Testis (tissue), 2 donors: ENCODE measurements at regions not wholly inside any gene's neighbourhood (a gene's known extent, or its start where the extent isn't known, plus 50 kb on each side); places are given as distances from the start of the nearest gene placed in this dataset.

Experiments used
- DNase-seq: peaks from one replicate; pipeline ENCODE4 v3.0.0-alpha.2; 2019
- H3K27ac ChIP-seq, 2 donors: fragments of 200-600 bp; sonication (generic); one replicate each; pipeline ENCODE4 v1.5.1; 2019
- H3K27me3 ChIP-seq: fragments of 200-600 bp; sonication (generic); one replicate; pipeline ENCODE4 v1.5.1; 2019
- H3K36me3 ChIP-seq: fragments of 200-600 bp; sonication (generic); one replicate; pipeline ENCODE4 v1.5.1; 2017; ENCODE audit warnings: low read depth; ENCODE audit errors: missing control alignments
- H3K4me1 ChIP-seq: fragments of 200-600 bp; sonication (generic); one replicate; pipeline ENCODE4 v1.5.1; 2019
- H3K4me3 ChIP-seq, 2 donors: fragments of 200-600 bp; sonication (generic); one replicate each; pipeline ENCODE4 v1.5.1; 2017 to 2019
- H3K9me3 ChIP-seq: fragments of 200-600 bp; sonication (generic); one replicate; pipeline ENCODE4 v1.5.1; 2017
- POLR2A ChIP-seq: fragments of 450-650 bp; IDR thresholded peaks from one replicate; pipeline ENCODE4 v1.6.1; 2017; ENCODE audit warnings: antibody characterized with exemption, mild to moderate bottlenecking, moderate library complexity
- whole genome bisulfite sequencing, 2 donors: methylation state at CpG; one replicate each; pipeline ENCODE4 v1.1.5; 2018; 5-methylcytosine and 5-hydroxymethylcytosine counted together
- intact Hi-C: fragments of 100-400 bp; cut with DNase I; formaldehyde crosslinking; loops from one replicate; pipeline ENCODE4 v1.15.1; 2023; ENCODE audit warnings: low total_unique reads
- TF ChIP-seq, protein P1 (sequence below), 3 experiments: fragments of 450-650 bp in 2 of 3; fragments of 200-600 bp in 1 of 3; sonication (generic) in 1 of 3; IDR thresholded peaks; one replicate each; pipeline ENCODE4 v1.5.1; 2016 to 2019; ENCODE audit warnings: antibody characterized with exemption in 3 of 3, mild to moderate bottlenecking in 2 of 3, moderate library complexity in 1 of 3

GRCh38 chr14:83196236-83196635 lies 1662.6 kb upstream of the SEL1L start:
- whole genome bisulfite sequencing, 2 donors = 91 to 95% methylated on average over 1 of the region's 1 CpG
- no peaks in the 10 kb centered on the region for H3K4me1 ChIP-seq
- H3K27ac ChIP-seq = no peak overlapping the region
- H3K9me3 ChIP-seq = no peaks in the 10 kb centered on the region
- TF ChIP-seq POLR2A = no peak
- TF ChIP-seq, protein P1, sequence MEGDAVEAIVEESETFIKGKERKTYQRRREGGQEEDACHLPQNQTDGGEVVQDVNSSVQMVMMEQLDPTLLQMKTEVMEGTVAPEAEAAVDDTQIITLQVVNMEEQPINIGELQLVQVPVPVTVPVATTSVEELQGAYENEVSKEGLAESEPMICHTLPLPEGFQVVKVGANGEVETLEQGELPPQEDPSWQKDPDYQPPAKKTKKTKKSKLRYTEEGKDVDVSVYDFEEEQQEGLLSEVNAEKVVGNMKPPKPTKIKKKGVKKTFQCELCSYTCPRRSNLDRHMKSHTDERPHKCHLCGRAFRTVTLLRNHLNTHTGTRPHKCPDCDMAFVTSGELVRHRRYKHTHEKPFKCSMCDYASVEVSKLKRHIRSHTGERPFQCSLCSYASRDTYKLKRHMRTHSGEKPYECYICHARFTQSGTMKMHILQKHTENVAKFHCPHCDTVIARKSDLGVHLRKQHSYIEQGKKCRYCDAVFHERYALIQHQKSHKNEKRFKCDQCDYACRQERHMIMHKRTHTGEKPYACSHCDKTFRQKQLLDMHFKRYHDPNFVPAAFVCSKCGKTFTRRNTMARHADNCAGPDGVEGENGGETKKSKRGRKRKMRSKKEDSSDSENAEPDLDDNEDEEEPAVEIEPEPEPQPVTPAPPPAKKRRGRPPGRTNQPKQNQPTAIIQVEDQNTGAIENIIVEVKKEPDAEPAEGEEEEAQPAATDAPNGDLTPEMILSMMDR (IDR thresholded peaks at IDR 0.05) = no peak
- H3K36me3 ChIP-seq = no peaks in the 10 kb centered on the region
- DNase-seq = no peak
- intact Hi-C loops = no loop called here
- H3K27me3 ChIP-seq = no peaks in the 10 kb centered on the region
- no peak overlapping the region for H3K4me3 ChIP-seq

GRCh38 chr14:83197271-83197670 lies 1663.6 kb upstream of the SEL1L start:
- H3K4me1 ChIP-seq = no peaks in the 10 kb centered on the region
- TF ChIP-seq, protein P1 (IDR thresholded peaks at IDR 0.05) = no peak
- no peak for TF ChIP-seq POLR2A
- no peaks in the 10 kb centered on the region for H3K36me3 ChIP-seq
- no peak overlapping the region for H3K4me3 ChIP-seq
- no peaks in the 10 kb centered on the region for H3K27me3 ChIP-seq
- no peak for DNase-seq
- H3K9me3 ChIP-seq = no peaks in the 10 kb centered on the region
- intact Hi-C loops = no loop called here
- WGBS, 2 donors = 61 to 94% methylated on average over 2 to 3 of the region's 3 CpGs
- no peak overlapping the region for H3K27ac ChIP-seq

GRCh38 chr14:83207550-83207949 lies 1673.9 kb upstream of the SEL1L start:
- Histone ChIP-seq H3K27ac (no peak overlapping the region), H3K4me1 (no peaks in the 10 kb centered on the region), H3K4me3 (no peak overlapping the region), H3K9me3 (no peaks in the 10 kb centered on the region), H3K36me3 (no peaks in the 10 kb centered on the region), H3K27me3 (no peaks in the 10 kb centered on the region)
- TF ChIP-seq POLR2A = no peak
- TF ChIP-seq, protein P1 (IDR thresholded peaks at IDR 0.05) = no peak
- WGBS, 2 donors = 92 to 96% methylated on average over 1 of the region's 1 CpG
- DNase-seq = no peak
- intact Hi-C loops = no loop called here

GRCh38 chr14:83208341-83208740 lies 1674.7 kb upstream of the SEL1L start:
- Histone ChIP-seq H3K36me3 (no peaks in the 10 kb centered on the region), H3K9me3 (no peaks in the 10 kb centered on the region), H3K27me3 (no peaks in the 10 kb centered on the region), H3K4me1 (no peaks in the 10 kb centered on the region), H3K4me3 (no peak overlapping the region), H3K27ac (no peak overlapping the region)
- DNase-seq = no peak
- 90 to 92% methylated on average over 1 of the region's 1 CpG for WGBS, 2 donors
- intact Hi-C loops = no loop called here
- no peak for TF ChIP-seq POLR2A
- TF ChIP-seq, protein P1 (IDR thresholded peaks at IDR 0.05) = no peak

DNA sequence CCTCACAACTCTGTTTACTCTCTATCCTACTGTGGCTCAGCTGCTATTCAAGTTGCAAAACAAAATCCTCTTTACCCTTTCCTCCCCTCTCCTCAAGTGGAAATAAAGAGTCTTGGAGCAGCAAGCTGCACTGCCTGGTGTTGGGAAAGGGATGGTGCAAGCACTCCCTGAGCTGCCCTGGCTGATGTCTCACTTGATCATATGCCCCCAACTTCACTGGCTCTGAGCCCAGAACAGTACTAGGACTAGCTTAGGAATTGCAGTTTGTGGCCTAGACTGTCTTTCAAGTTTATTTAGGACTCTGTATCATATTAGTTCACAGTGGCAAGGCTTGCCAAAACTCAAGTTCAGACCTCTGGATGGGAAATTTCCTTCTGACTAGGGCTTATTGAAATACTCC lies 1683.8 kb upstream of the SEL1L start:
- H3K4me1 ChIP-seq = no peaks in the 10 kb centered on the region
- intact Hi-C loops = no loop called here

More for the DNA sequence above, 1683.8 kb upstream of the SEL1L start:
- Histone ChIP-seq H3K9me3 (no peaks in the 10 kb centered on the region), H3K4me3 (no peak overlapping the region), H3K27me3 (no peaks in the 10 kb centered on the region), H3K36me3 (no peaks in the 10 kb centered on the region), H3K27ac (no peak overlapping the region)
- no peak for TF ChIP-seq POLR2A
- TF ChIP-seq, protein P1 (IDR thresholded peaks at IDR 0.05) = no peak
- DNase-seq = no peak
